Sigmoid colon (tissue), 6 donors: ENCODE measurements at regions not wholly inside any gene's neighbourhood (a gene's known extent, or its start where the extent isn't known, plus 50 kb on each side); places are given as distances from the start of the nearest gene placed in this dataset.

Experiments
- DNase-seq: peaks from one replicate; pipeline ENCODE4 v3.0.0-alpha.2; 2019
- H3K27ac ChIP-seq, 4 donors: fragments of 200-600 bp; sonication (generic); one replicate each; pipeline ENCODE4 v1.5.1; 2016 to 2019; ENCODE audit warnings: mild to moderate bottlenecking in 1 of 4
- H3K27me3 ChIP-seq, 3 donors: fragments of 200-600 bp; sonication (generic); one replicate each; pipeline ENCODE4 v1.5.1; 2019; ENCODE audit warnings: mild to moderate bottlenecking in 1 of 3
- H3K36me3 ChIP-seq, 4 donors: fragments of 200-600 bp; sonication (generic); one replicate each; pipeline ENCODE4 v1.5.1; 2016 to 2019
- H3K4me1 ChIP-seq, 4 donors: fragments of 200-600 bp; sonication (generic); one replicate each; pipeline ENCODE4 v1.5.1; 2017 to 2019
- H3K4me3 ChIP-seq, 4 donors: fragments of 200-600 bp; sonication (generic); one replicate each; pipeline ENCODE4 v1.5.1; 2017 to 2019; ENCODE audit warnings: mild to moderate bottlenecking in 2 of 4, moderate library complexity in 1 of 4
- H3K9me3 ChIP-seq, 4 donors: fragments of 200-600 bp in 3 of 4; sonication (generic) in 3 of 4; one replicate each; pipeline versions ENCODE4 v1.5.1 to v1.6.1; 2013 to 2019
- CTCF ChIP-seq, 4 experiments: fragments of 450-650 bp in 3 of 4; fragments of 200-600 bp in 1 of 4; IDR thresholded peaks; one replicate each; pipeline ENCODE4 v1.5.1; 2016 to 2019; ENCODE audit warnings: antibody characterized with exemption in 4 of 4, mild to moderate bottlenecking in 3 of 4, moderate library complexity in 2 of 4
- EP300 ChIP-seq, 4 donors: sonication (generic); formaldehyde crosslinking; IDR thresholded peaks; one replicate each; pipeline ENCODE4 v1.6.1; 2017; ENCODE audit warnings: antibody characterized with exemption in 4 of 4
- POLR2A ChIP-seq, 2 donors: fragments of 450-650 bp; IDR thresholded peaks; one replicate each; pipeline ENCODE4 v1.6.1; 2016; ENCODE audit warnings: antibody characterized with exemption in 2 of 2, mild to moderate bottlenecking in 2 of 2, moderate library complexity in 2 of 2
- POLR2AphosphoS5 ChIP-seq, 4 donors: sonication (generic); formaldehyde crosslinking; IDR thresholded peaks; one replicate each; pipeline ENCODE4 v1.6.1; 2017; ENCODE audit warnings: antibody characterized with exemption in 4 of 4
- WGBS, 2 donors: extraction: QIAGEN DNeasy Blood & Tissue Kit; methylation state at CpG; one replicate each; pipeline ENCODE4 v1.1.7; 2013; 5-methylcytosine and 5-hydroxymethylcytosine counted together
- intact Hi-C: fragments of 100-400 bp; cut with DNase I; formaldehyde crosslinking; loops from one replicate; pipeline ENCODE4 v1.15.1; 2023
- donor health status: healthy with polysubstance abuse.
- donor health status: healthy.

- Histone ChIP-seq H3K9me3 (no peaks in the 10 kb centered on the region), H3K36me3 (no peaks in the 10 kb centered on the region), H3K4me1 (peaks cover 0 to 10% (median 3%) of the 10 kb centered on the region in 4 donors), H3K4me3 (no peak overlapping the region), H3K27ac (no peak overlapping the region), H3K27me3 (no peaks in the 10 kb centered on the region)
- intact Hi-C loops = no loop called here
- TF ChIP-seq POLR2AphosphoS5 (IDR thresholded peaks at IDR 0.05) (peak in 1 of 4 donors; percentile 61), EP300 (IDR thresholded peaks at IDR 0.05) (no peak), POLR2A (IDR thresholded peaks at IDR 0.05) (no peak), CTCF (IDR thresholded peaks at IDR 0.05) (no peak)
- no peak for DNase-seq
- 78 to 92% methylated on average over 1 of the region's 1 CpG for WGBS, 2 donors
These were observed 1598.4 kb upstream of the TMEM132C start for GRCh38 chr12:126668538-126668937.

GRCh38 chr12:126668961-126669360 lies 1598.0 kb upstream of the TMEM132C start:
- peaks cover 0 to 10% (median 3%) of the 10 kb centered on the region in 4 donors for H3K4me1 ChIP-seq
- H3K36me3 ChIP-seq = no peaks in the 10 kb centered on the region
- no peak overlapping the region for H3K27ac ChIP-seq
- H3K9me3 ChIP-seq = no peaks in the 10 kb centered on the region
- no peak for DNase-seq
- intact Hi-C loops = no loop called here
- WGBS, 2 donors = 45 to 58% methylated on average over 2 of the region's 2 CpGs
- H3K27me3 ChIP-seq = no peaks in the 10 kb centered on the region
- H3K4me3 ChIP-seq = no peak overlapping the region
- no peak for TF ChIP-seq POLR2AphosphoS5 (IDR thresholded peaks at IDR 0.05)
- TF ChIP-seq EP300 (IDR thresholded peaks at IDR 0.05) = no peak
- no peak for TF ChIP-seq CTCF (IDR thresholded peaks at IDR 0.05)
- no peak for TF ChIP-seq POLR2A (IDR thresholded peaks at IDR 0.05)

GRCh38 chr12:126676434-126676833 lies 1590.5 kb upstream of the TMEM132C start:
- TF ChIP-seq EP300 (IDR thresholded peaks at IDR 0.05) (no peak), POLR2A (IDR thresholded peaks at IDR 0.05) (no peak)
- Histone ChIP-seq H3K4me1 (no peaks in the 10 kb centered on the region), H3K4me3 (no peak overlapping the region), H3K9me3 (no peaks in the 10 kb centered on the region), H3K36me3 (no peaks in the 10 kb centered on the region), H3K27me3 (no peaks in the 10 kb centered on the region), H3K27ac (no peak overlapping the region)
- intact Hi-C loops = no loop called here
- DNase-seq = no peak

- H3K27me3 ChIP-seq = no peaks in the 10 kb centered on the region
- no peak overlapping the region for H3K4me3 ChIP-seq
- no peak overlapping the region for H3K27ac ChIP-seq
- DNase-seq = no peak
- intact Hi-C loops = no loop called here
- TF ChIP-seq POLR2A (IDR thresholded peaks at IDR 0.05) (no peak), POLR2AphosphoS5 (IDR thresholded peaks at IDR 0.05) (no peak), EP300 (IDR thresholded peaks at IDR 0.05) (no peak)
- H3K36me3 ChIP-seq = no peaks in the 10 kb centered on the region
- peaks cover 0 to 7% (median 0%) of the 10 kb centered on the region in 4 donors for H3K9me3 ChIP-seq
- 46 to 71% methylated on average over 2 of the region's 2 CpGs for WGBS, 2 donors
- H3K4me1 ChIP-seq = no peaks in the 10 kb centered on the region
These were observed 1585.3 kb upstream of the TMEM132C start for GRCh38 chr12:126681676-126682075.

GRCh38 chr12:126684703-126685102 lies 1582.3 kb upstream of the TMEM132C start:
- Histone ChIP-seq H3K4me1 (no peaks in the 10 kb centered on the region), H3K36me3 (no peaks in the 10 kb centered on the region), H3K27me3 (no peaks in the 10 kb centered on the region), H3K27ac (no peak overlapping the region), H3K9me3 (peaks cover 0 to 7% (median 0%) of the 10 kb centered on the region in 4 donors), H3K4me3 (no peak overlapping the region)
- 98 to 100% methylated on average over 1 of the region's 1 CpG for WGBS, 2 donors
- DNase-seq = no peak
- intact Hi-C loops = no loop called here
- TF ChIP-seq POLR2A (IDR thresholded peaks at IDR 0.05) (no peak), POLR2AphosphoS5 (IDR thresholded peaks at IDR 0.05) (no peak), EP300 (IDR thresholded peaks at IDR 0.05) (no peak), CTCF (IDR thresholded peaks at IDR 0.05) (no peak)

GRCh38 chr12:126685636-126686035 lies 1581.3 kb upstream of the TMEM132C start:
- WGBS, 2 donors = 61 to 72% methylated on average over 1 of the region's 1 CpG
- no peak for TF ChIP-seq POLR2AphosphoS5 (IDR thresholded peaks at IDR 0.05)
- TF ChIP-seq POLR2A (IDR thresholded peaks at IDR 0.05) = no peak
- TF ChIP-seq CTCF (IDR thresholded peaks at IDR 0.05) = no peak
- TF ChIP-seq EP300 (IDR thresholded peaks at IDR 0.05) = no peak

More at GRCh38 chr12:126685636-126686035, 1581.3 kb upstream of the TMEM132C start:
- no peaks in the 10 kb centered on the region for H3K36me3 ChIP-seq
- DNase-seq = no peak
- H3K9me3 ChIP-seq = peaks cover 0 to 7% (median 0%) of the 10 kb centered on the region in 4 donors
- no peak overlapping the region for H3K4me3 ChIP-seq
- intact Hi-C loops = no loop called here
- H3K27ac ChIP-seq = no peak overlapping the region
- H3K27me3 ChIP-seq = no peaks in the 10 kb centered on the region
- no peaks in the 10 kb centered on the region for H3K4me1 ChIP-seq
